Posterior vena cava (tissue), 2 donors: ENCODE measurements at regions not wholly inside any gene's neighbourhood (a gene's known extent, or its start where the extent isn't known, plus 50 kb on each side); places are given as distances from the start of the nearest gene placed in this dataset.

Experiments
- DNase-seq: peaks from one replicate; pipeline ENCODE4 v3.0.0-alpha.2; 2020; ENCODE audit warnings: low spot score
- intact Hi-C, 2 donors: fragments of 100-400 bp; cut with DNase I; formaldehyde crosslinking; loops; one replicate each; pipeline versions ENCODE4 v1.14.1 to v1.14.2; 2022 to 2023
- donor health status: DM: yes; HTN: yes; CAD: no.
- donor health status: DM: yes; HTN: yes; CAD: no.

DNA sequence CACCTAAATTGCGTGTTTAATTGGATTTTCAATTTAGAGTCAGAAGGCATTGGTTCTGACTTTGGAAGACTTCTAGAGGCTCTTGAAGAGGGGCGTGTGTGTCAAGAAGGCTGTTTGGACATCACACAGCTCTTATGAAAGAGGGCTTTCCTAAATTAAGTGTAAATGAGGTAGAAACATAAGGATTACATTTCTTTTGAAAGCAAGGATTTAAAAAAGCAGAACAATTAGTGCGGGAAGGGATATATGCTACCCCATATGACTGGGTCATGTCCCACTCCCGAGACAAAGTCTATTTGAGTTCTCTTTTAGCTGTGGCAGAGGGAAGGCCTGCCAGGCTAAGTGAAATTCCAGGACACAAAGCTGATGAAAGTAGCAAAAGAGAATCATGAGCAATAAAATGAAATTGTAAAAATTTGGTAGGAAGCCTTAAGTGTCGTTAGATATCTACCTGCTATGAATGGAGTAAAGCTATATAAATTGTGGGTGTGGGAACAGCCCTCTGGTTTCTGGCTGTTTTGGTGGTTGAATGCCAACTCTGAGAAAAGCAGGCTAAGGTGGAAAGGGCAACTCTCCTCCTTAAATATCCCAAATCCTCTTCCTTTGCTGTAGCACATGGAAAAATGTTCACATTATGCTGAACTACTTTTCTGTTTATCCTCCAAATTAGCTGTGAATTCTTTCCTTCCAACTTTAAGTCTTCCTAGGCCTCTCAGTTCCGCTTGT lies 100.6 kb upstream of the TSC22D2 start:
- no peak for DNase-seq
- intact Hi-C loops = no loop called here

GRCh38 chr3:150306906-150307305 lies 101.2 kb upstream of the TSC22D2 start:
- intact Hi-C loops = no loop called here
- DNase-seq = no peak

DNA sequence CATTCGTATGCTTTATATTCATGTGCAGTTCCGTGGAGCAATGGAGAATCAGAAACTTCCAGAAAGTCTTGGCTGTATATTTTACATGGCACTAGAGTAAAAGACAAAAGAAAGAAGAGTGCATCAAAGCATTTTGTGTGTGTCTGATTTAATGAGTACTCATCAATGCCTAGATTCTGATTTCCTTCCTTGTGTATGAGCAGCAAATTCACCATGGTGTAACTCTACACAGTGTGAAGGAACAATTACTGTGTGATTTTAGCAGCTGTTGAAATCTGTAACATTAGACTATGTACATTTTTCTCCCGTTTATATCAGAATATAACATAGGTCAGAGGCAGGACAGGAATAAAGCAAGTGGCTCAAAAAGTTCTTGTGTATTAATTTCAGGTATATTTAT lies 102.0 kb upstream of the TSC22D2 start:
- intact Hi-C loops = no loop called here

GRCh38 chr3:150303768-150304167 lies 104.3 kb upstream of the TSC22D2 start:
- intact Hi-C loops = no loop called here
- DNase-seq = no peak

More for the DNA sequence above, 102.0 kb upstream of the TSC22D2 start:
- no peak for DNase-seq

- no peak for DNase-seq
- intact Hi-C loops = no loop called here
These were observed 105.9 kb upstream of the TSC22D2 start for GRCh38 chr3:150302246-150302645.

GRCh38 chr3:150300852-150301517 lies 107.1 kb upstream of the TSC22D2 start:
- intact Hi-C loops = no loop called here

DNA sequence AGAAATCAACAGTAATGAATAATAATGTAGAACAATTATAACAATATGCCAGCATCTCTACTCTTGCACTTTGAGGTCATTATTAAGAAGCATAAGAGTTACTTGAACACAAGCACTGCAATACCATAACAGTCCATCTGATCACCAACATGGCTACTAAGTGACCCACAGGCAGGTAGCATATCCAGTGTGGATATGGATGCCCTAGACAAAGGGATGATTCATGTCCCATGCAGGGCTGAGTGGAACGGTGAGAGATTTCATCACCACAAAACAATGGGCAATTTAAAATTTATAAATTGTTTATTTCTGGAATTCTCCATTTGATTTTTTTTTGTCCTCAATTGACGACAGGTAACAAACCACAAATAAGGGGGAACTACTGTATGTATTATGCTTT lies 107.7 kb upstream of the TSC22D2 start:
- intact Hi-C loops = no loop called here

More at GRCh38 chr3:150300852-150301517, 107.1 kb upstream of the TSC22D2 start:
- no peak for DNase-seq

DNA sequence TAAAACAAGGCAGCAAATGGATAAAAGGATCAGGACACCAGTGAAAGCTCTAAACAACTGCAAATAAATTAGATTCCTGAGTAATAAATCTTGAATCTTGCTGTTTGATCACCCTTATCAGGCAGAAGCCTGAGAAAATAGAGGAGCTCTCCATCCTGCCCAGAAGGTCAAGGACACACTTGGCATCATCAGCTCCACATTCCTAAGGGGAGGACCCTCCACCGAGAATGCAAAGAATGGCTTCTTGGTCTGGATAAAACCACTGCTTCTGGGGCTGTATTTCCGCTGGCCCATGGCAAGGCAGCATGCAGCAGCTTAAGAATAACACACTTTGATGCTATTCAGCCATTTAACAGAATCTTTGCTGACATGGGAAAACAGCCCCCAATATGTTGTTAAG lies 108.9 kb upstream of the TSC22D2 start:
- intact Hi-C loops = no loop called here
- DNase-seq = no peak

More for the DNA sequence above, 107.7 kb upstream of the TSC22D2 start:
- DNase-seq = no peak

GRCh38 chr3:150296966-150297365 lies 111.1 kb upstream of the TSC22D2 start:
- no peak for DNase-seq
- intact Hi-C loops = no loop called here

- no peak for DNase-seq
- intact Hi-C loops = no loop called here
These were observed 111.9 kb upstream of the TSC22D2 start for GRCh38 chr3:150296123-150296735.

GRCh38 chr3:150293401-150294001 lies 114.6 kb upstream of the TSC22D2 start:
- no peak for DNase-seq

DNA sequence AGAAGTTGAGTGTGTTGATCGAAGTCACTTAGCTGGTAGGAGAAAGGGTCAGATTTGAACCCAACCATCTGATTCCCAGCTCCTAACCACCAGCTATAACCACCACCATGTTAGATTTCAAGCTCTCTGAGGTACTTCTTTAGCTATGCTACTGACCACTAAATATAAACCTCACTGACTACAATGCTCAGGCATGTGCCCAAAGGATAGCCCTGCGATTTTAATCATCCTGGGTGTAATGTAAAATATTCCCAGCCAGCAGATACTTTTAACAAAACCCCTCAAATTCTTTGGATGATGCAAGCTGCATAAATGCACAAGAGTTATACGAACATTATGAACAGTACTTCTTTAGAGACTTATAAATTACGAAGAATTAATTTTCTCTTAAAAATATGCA lies 115.2 kb upstream of the TSC22D2 start:
- intact Hi-C loops = no loop called here
- DNase-seq = no peak

More at GRCh38 chr3:150293401-150294001, 114.6 kb upstream of the TSC22D2 start:
- intact Hi-C loops = no loop called here

- intact Hi-C loops = no loop called here
- no peak for DNase-seq
These were observed 116.6 kb upstream of the TSC22D2 start for GRCh38 chr3:150291515-150291914.

GRCh38 chr3:150286390-150287147 lies 121.5 kb upstream of the TSC22D2 start:
- DNase-seq = no peak
- intact Hi-C loops = no loop called here

DNA sequence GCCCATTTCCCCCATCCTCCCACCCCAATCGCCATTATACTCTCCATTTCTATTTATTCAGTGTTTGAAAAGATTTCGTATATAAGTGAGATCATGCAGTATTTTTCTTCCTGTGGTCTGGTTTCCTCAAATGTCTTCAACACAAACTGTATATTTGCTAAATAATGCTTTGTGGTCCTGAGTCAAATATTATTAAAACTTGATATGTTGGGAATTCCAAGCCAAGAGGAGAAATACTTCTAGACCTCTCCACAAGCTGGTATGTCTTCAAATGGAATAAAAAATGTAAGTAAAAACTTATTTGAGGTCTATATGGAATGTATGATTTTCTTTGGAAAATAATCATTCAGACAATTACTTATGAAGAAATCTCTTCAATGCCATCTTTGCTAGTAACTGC lies 122.5 kb upstream of the TSC22D2 start:
- intact Hi-C loops = no loop called here
- no peak for DNase-seq

GRCh38 chr3:150278843-150279381 lies 129.2 kb upstream of the TSC22D2 start:
- intact Hi-C loops = no loop called here
- no peak for DNase-seq

- no peak for DNase-seq
- intact Hi-C loops = no loop called here
These were observed 129.9 kb upstream of the TSC22D2 start for GRCh38 chr3:150278195-150278594.

GRCh38 chr3:150277444-150277843 lies 130.7 kb upstream of the TSC22D2 start:
- DNase-seq = no peak
- intact Hi-C loops = no loop called here

GRCh38 chr3:150275941-150276340 lies 132.2 kb upstream of the TSC22D2 start:
- DNase-seq = no peak
- intact Hi-C loops = no loop called here
